Activated T-cell treated with anti-CD3 and anti-CD28 coated beads, Interleukin-2, amount 50 U/mL, for 4 hours (primary cell): ENCODE measurements at regions not wholly inside any gene's neighbourhood (a gene's known extent, or its start where the extent isn't known, plus 50 kb on each side); places are given as distances from the start of the nearest gene placed in this dataset.

Experiments
- ATAC-seq, 2 donors: fragments of 200-7000 bp; cut with Tn5 transposase; one replicate each; pipeline ENCODE4 v1.10.0; 2021
- DNase-seq: peaks from one replicate; pipeline ENCODE4 v3.0.0-alpha.2; 2020
- H3K27me3 Mint-ChIP-seq: one replicate; pipeline ENCODE4 v1.8.0; 2021; ENCODE audit warnings: low read depth, mixed read lengths
- H3K36me3 Mint-ChIP-seq: one replicate; pipeline ENCODE4 v1.8.0; 2022; ENCODE audit warnings: mixed read lengths; ENCODE audit not compliant: insufficient read depth
- H3K4me1 Mint-ChIP-seq: one replicate; pipeline ENCODE4 v1.8.0; 2021; ENCODE audit warnings: low read depth, mixed read lengths
- H3K4me3 Mint-ChIP-seq: one replicate; pipeline ENCODE4 v1.8.0; 2021; ENCODE audit warnings: mild to moderate bottlenecking, moderate library complexity, mixed read lengths
- H3K9me3 Mint-ChIP-seq: one replicate; pipeline ENCODE4 v1.8.0; 2021; ENCODE audit warnings: mixed read lengths

- no peaks in the 10 kb centered on the region for H3K27me3 Mint-ChIP-seq
- DNase-seq, result no peak
- no peaks in the 10 kb centered on the region for H3K4me1 Mint-ChIP-seq
- no peak for ATAC-seq
- no peak overlapping the region for H3K4me3 Mint-ChIP-seq
- peaks cover 3% of the 10 kb centered on the region for H3K9me3 Mint-ChIP-seq
- no peaks in the 10 kb centered on the region for H3K36me3 Mint-ChIP-seq
Observed at GRCh38 chr13:64453831-64454230, 2776.3 kb downstream of the PCDH9 start.

DNA sequence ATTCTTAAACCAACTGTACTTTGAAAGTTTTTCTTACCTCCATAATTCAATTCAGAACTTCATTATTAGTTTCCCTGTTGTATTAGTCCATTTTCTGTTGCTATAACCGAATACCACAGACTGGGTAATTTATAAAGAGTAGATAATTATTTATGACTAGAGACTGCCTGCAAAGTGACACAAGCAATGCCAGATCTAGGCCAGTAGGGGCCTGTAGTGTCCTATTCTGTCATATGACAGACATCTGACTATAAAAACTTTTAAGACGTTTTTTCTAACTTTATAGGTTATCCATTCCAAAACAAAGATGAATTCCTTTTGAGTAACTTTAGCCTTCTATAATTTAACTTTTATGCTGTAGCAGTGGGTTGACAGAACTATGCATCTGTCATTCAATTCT lies 2783.8 kb downstream of the PCDH9 start:
- no peak for ATAC-seq
- Mint-ChIP-seq H3K4me1 (no peaks in the 10 kb centered on the region), H3K27me3 (no peaks in the 10 kb centered on the region), H3K9me3 (peaks cover 3% of the 10 kb centered on the region), H3K36me3 (no peaks in the 10 kb centered on the region), H3K4me3 (no peak overlapping the region)
- no peak for DNase-seq

DNA sequence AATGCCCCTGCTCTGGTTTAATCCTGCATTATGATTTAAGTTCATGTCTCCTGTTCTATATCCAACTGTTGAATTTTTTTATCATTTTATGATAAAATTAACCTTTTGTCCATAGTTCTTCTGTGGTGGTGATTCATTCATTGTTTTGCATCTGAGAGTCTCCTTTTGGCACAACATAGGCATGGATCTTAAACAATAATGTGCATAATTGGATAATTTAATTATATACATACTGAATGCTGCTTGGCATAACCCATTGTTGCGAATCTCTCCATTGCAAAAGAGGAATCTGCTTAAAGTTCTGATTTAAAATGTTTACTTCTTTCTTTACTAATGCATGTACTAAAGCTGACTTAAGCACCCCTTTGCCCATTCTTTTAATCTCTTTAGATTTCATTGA lies 2788.4 kb downstream of the PCDH9 start:
- no peaks in the 10 kb centered on the region for H3K27me3 Mint-ChIP-seq
- DNase-seq, result no peak

GRCh38 chr13:64438084-64438483 lies 2792.1 kb downstream of the PCDH9 start:
- no peak for DNase-seq
- no peaks in the 10 kb centered on the region for H3K36me3 Mint-ChIP-seq

More for the DNA sequence above, 2788.4 kb downstream of the PCDH9 start:
- Mint-ChIP-seq H3K36me3 (no peaks in the 10 kb centered on the region), H3K4me1 (no peaks in the 10 kb centered on the region), H3K4me3 (no peak overlapping the region), H3K9me3 (peaks cover 3% of the 10 kb centered on the region)
- no peak for ATAC-seq

DNA sequence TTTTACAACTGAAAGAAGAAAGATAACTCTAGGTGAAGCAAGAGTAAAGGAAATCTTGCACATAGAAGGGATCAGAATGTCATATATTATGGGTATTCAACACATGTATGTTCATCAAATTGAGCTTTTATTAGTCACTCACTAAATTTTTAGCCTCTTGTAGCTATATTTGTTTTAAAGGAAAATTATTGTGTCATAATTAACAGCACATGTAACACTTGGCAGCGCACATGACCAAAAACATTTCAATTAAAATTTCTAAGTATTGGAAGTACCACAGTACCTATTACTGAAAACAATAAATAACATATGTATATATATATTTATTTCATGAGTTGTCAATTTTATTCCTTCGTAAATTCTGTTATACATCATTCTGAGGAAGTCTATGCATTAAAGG lies 2800.4 kb downstream of the PCDH9 start:
- Mint-ChIP-seq H3K27me3 (no peaks in the 10 kb centered on the region), H3K4me3 (no peak overlapping the region)

More at GRCh38 chr13:64438084-64438483, 2792.1 kb downstream of the PCDH9 start:
- Mint-ChIP-seq H3K4me3 (no peak overlapping the region), H3K9me3 (no peaks in the 10 kb centered on the region), H3K27me3 (no peaks in the 10 kb centered on the region), H3K4me1 (no peaks in the 10 kb centered on the region)
- no peak for ATAC-seq

GRCh38 chr13:64428196-64428595 lies 2801.9 kb downstream of the PCDH9 start:
- Mint-ChIP-seq H3K4me3 (no peak overlapping the region), H3K9me3 (peaks cover 6% of the 10 kb centered on the region), H3K27me3 (no peaks in the 10 kb centered on the region), H3K4me1 (no peaks in the 10 kb centered on the region), H3K36me3 (no peaks in the 10 kb centered on the region)
- DNase-seq (no peak), ATAC-seq (no peak)

More for the DNA sequence above, 2800.4 kb downstream of the PCDH9 start:
- H3K4me1 Mint-ChIP-seq, result no peaks in the 10 kb centered on the region
- no peaks in the 10 kb centered on the region for H3K36me3 Mint-ChIP-seq
- H3K9me3 Mint-ChIP-seq, result peaks cover under 1% of the 10 kb centered on the region
- DNase-seq, result no peak
- ATAC-seq, result no peak

- ATAC-seq, result no peak
- no peaks in the 10 kb centered on the region for H3K27me3 Mint-ChIP-seq
- H3K36me3 Mint-ChIP-seq, result no peaks in the 10 kb centered on the region
- H3K9me3 Mint-ChIP-seq, result peaks cover 9% of the 10 kb centered on the region
- H3K4me3 Mint-ChIP-seq, result no peak overlapping the region
- no peaks in the 10 kb centered on the region for H3K4me1 Mint-ChIP-seq
- DNase-seq, result no peak
Observed at GRCh38 chr13:64423467-64423866, 2806.7 kb downstream of the PCDH9 start.

DNA sequence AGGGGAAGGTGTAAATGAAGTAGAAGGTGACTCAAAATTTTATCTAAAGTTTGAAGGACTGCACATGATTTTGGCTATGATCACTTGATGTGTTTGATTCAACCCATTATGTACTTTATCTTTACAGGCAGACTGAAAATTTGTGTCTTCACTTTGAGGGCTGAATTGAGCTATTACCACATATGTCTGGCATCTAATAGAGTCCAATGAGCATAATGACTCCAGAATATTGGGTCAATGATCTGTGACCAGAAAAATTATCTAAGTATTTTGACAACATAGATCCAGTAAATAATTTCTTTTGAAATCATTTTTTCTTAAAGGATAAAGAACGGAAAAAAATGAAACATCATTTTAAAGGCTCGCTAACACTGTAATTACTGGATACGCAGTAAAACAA lies 2810.0 kb downstream of the PCDH9 start:
- ATAC-seq (no peak), DNase-seq (no peak)
- H3K4me1 Mint-ChIP-seq, result no peaks in the 10 kb centered on the region
- peaks cover 9% of the 10 kb centered on the region for H3K9me3 Mint-ChIP-seq
- H3K36me3 Mint-ChIP-seq, result no peaks in the 10 kb centered on the region
- H3K27me3 Mint-ChIP-seq, result no peaks in the 10 kb centered on the region
- no peak overlapping the region for H3K4me3 Mint-ChIP-seq

- H3K36me3 Mint-ChIP-seq, result no peaks in the 10 kb centered on the region
- no peak for DNase-seq
- no peak for ATAC-seq
- peaks cover 12% of the 10 kb centered on the region for H3K9me3 Mint-ChIP-seq
- no peaks in the 10 kb centered on the region for H3K27me3 Mint-ChIP-seq
- no peak overlapping the region for H3K4me3 Mint-ChIP-seq
- no peaks in the 10 kb centered on the region for H3K4me1 Mint-ChIP-seq
Observed at GRCh38 chr13:64417581-64417980, 2812.6 kb downstream of the PCDH9 start.

DNA sequence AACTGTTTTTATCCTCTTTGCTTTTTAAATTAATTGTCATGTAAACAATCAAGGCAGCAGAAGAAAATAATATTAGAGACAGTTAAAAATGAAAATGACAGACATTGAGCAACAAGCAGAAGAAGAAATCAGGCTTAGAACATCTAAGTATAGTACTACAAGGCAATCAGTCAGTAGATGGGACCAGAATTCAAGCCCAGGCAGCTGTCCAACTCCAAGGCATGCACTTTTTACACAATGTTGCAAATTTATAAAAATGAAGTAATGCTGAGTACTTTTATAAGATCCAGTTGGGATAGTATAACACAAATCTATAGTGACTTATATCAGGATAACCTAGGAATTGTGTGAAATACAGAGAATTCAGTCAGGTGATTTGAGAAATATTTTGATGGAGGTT lies 2815.8 kb downstream of the PCDH9 start:
- DNase-seq (no peak), ATAC-seq (no peak)
- Mint-ChIP-seq H3K27me3 (no peaks in the 10 kb centered on the region), H3K36me3 (no peaks in the 10 kb centered on the region), H3K4me3 (no peak overlapping the region), H3K9me3 (peaks cover 9% of the 10 kb centered on the region), H3K4me1 (no peaks in the 10 kb centered on the region)

GRCh38 chr13:64413529-64413928 lies 2816.6 kb downstream of the PCDH9 start:
- ATAC-seq (no peak), DNase-seq (no peak)
- Mint-ChIP-seq H3K27me3 (no peaks in the 10 kb centered on the region), H3K4me1 (no peaks in the 10 kb centered on the region), H3K4me3 (no peak overlapping the region), H3K36me3 (no peaks in the 10 kb centered on the region), H3K9me3 (peaks cover 13% of the 10 kb centered on the region)

DNA sequence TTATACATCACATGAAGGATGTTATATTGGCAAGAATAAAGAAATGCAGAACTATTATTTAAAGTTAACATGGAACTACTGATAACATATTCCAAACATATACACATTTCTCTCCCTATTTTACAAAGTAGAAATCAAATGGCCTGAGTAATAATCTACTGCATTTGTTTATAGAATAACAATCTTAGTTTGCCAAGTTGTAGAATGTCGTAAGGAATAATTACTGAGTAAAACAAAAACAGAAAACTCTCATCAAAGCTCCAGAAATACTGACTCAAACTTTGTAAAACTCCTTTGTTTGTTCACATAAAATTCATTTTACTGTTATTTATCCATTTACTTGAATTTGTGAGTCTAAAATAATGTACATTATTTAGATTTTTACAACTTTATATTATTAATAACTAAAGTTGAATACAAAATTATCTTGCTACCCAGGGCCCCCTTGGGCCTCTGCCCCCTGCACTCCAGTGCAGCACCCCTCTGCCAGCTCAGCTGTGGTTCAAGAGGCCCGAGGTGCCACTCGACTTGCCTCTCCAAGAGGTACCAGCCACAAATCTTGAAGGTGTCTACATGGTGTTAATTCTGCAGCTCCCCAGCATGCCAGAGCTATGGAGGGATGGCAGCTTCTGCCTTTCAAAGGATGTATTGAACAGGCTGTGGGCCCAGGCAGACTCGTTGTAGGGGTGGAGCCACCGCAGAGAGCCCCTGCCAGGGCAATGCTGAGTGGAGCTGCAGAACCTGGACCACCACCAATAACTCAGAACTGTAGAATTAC lies 2819.7 kb downstream of the PCDH9 start:
- DNase-seq (no peak), ATAC-seq (no peak)
- Mint-ChIP-seq H3K9me3 (peaks cover 26% of the 10 kb centered on the region), H3K27me3 (no peaks in the 10 kb centered on the region), H3K4me3 (no peak overlapping the region), H3K4me1 (no peaks in the 10 kb centered on the region), H3K36me3 (no peaks in the 10 kb centered on the region)

DNA sequence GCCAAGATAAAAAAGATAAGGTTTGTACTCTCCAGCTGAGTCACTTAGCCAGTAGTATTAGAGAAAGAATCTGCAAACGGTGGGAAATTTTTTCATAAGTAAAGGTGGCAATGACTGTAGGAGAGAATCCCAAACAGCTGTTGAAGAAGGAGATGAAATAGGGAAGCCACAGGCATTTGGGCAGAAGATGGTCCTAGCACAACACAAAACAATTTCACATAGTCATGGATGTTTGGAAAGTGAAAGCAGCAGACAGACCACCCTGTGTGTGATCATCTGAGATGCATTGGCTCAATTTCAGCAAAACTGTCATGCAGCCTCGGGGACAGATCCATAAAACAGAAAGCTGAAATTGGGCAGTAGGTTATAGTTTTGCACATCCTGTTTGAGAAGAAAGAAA lies 2832.4 kb downstream of the PCDH9 start:
- no peak for DNase-seq

DNA sequence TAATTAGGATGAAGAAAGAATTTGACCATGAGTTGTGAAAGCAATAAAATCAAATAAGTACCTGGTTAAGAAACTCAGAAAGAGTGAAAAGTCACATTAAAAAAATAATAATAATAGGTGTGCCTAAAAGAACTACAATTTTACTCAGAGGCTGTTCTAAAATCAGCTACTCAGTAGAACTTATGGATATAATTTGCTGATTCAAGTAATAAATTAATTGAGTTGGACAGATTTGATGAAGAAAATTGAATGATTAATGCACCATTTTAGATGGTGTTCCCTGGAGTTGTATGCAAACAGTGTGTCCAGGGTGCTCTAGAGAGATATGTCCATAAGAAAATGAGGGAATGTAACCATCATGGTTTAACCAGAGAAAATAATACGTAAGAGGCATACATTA lies 2852.5 kb downstream of the PCDH9 start:
- Mint-ChIP-seq H3K4me1 (no peaks in the 10 kb centered on the region), H3K36me3 (no peaks in the 10 kb centered on the region), H3K4me3 (no peak overlapping the region), H3K9me3 (peaks cover 22% of the 10 kb centered on the region), H3K27me3 (no peaks in the 10 kb centered on the region)
- DNase-seq (no peak), ATAC-seq (no peak)

More for the DNA sequence above, 2832.4 kb downstream of the PCDH9 start:
- Mint-ChIP-seq H3K4me3 (no peak overlapping the region), H3K4me1 (no peaks in the 10 kb centered on the region), H3K9me3 (peaks cover 14% of the 10 kb centered on the region), H3K36me3 (no peaks in the 10 kb centered on the region), H3K27me3 (no peaks in the 10 kb centered on the region)
- ATAC-seq, result no peak

DNA sequence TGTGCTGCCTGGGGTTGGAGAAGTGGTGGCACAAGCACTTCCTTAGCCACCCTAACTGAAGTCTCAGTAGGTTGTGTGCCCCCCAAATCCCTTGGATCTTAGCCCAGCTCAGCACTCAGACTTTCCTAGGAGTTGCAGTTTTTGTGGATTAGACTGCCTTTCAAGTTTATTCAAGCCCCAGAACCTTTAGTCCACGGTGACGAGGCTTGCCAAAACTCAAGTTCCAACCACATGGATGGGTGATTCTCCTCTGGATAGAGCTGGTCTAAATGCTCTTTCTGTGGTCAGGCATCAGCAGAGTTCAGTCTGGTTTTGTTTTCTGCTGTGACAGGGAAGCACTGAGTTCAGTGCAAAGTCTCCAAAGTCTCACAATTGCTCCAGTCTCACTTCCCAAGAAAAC lies 2858.7 kb downstream of the PCDH9 start:
- Mint-ChIP-seq H3K36me3 (no peaks in the 10 kb centered on the region), H3K4me1 (no peaks in the 10 kb centered on the region), H3K27me3 (no peaks in the 10 kb centered on the region), H3K4me3 (no peak overlapping the region), H3K9me3 (peaks cover 22% of the 10 kb centered on the region)
- ATAC-seq (no peak), DNase-seq (no peak)
